ENCODE measurements at regions not wholly inside any gene's neighbourhood (a gene's known extent, or its start where the extent isn't known, plus 50 kb on each side); places are given as distances from the start of the nearest gene placed in this dataset.

GRCh38 chr11:79561496-79561895 is 120.7 kb upstream of the TENM4 start:
- H3K27ac ChIP-seq: no peak overlapping the region
- H3K4me1 ChIP-seq (replicated peaks in 1 of 2): no peaks in the 10 kb centered on the region
- intact Hi-C loops (cut with DNase I): no loop called here
- no peaks in the 10 kb centered on the region for H3K9me3 ChIP-seq (replicated peaks in 1 of 3)
- H3K36me3 ChIP-seq (replicated peaks in 1 of 2): no peaks in the 10 kb centered on the region
- no peaks in the 10 kb centered on the region for H3K27me3 ChIP-seq
- no peak for DNase-seq
- no peak overlapping the region for H3K4me3 ChIP-seq
- TF ChIP-seq POLR2A (IDR thresholded peaks at IDR 0.05) (no peak), CTCF (IDR thresholded peaks at IDR 0.05) (no peak)

GRCh38 chr11:79550809-79551208 is 110.0 kb upstream of the TENM4 start:
- intact Hi-C loops (cut with DNase I): no loop called here
- Histone ChIP-seq H3K27ac (no peak overlapping the region), H3K9me3 (replicated peaks in 1 of 3) (no peaks in the 10 kb centered on the region), H3K27me3 (no peaks in the 10 kb centered on the region), H3K4me1 (replicated peaks in 1 of 2) (no peaks in the 10 kb centered on the region), H3K36me3 (replicated peaks in 1 of 2) (no peaks in the 10 kb centered on the region), H3K4me3 (no peak overlapping the region)
- no peak for TF ChIP-seq POLR2A (IDR thresholded peaks at IDR 0.05)
- TF ChIP-seq CTCF (IDR thresholded peaks at IDR 0.05): no peak
- DNase-seq: no peak

- TF ChIP-seq POLR2A (IDR thresholded peaks at IDR 0.05): no peak
- no peak for TF ChIP-seq CTCF (IDR thresholded peaks at IDR 0.05)
- intact Hi-C loops (cut with DNase I): no loop called here
These were observed 106.4 kb upstream of the TENM4 start for GRCh38 chr11:79547256-79547655.

GRCh38 chr11:79546351-79546750 is 105.5 kb upstream of the TENM4 start:
- DNase-seq: no peak
- TF ChIP-seq CTCF (IDR thresholded peaks at IDR 0.05) (no peak), POLR2A (IDR thresholded peaks at IDR 0.05) (no peak)
- 63 to 79% (median 66%) methylated on average over 8 of the region's 8 CpGs for WGBS, 4 donors

More at GRCh38 chr11:79547256-79547655, 106.4 kb upstream of the TENM4 start:
- H3K9me3 ChIP-seq (replicated peaks in 1 of 3): no peaks in the 10 kb centered on the region
- H3K36me3 ChIP-seq (replicated peaks in 1 of 2): no peaks in the 10 kb centered on the region
- H3K4me1 ChIP-seq (replicated peaks in 1 of 2): no peaks in the 10 kb centered on the region
- H3K27ac ChIP-seq: no peak overlapping the region
- no peak overlapping the region for H3K4me3 ChIP-seq
- H3K27me3 ChIP-seq: no peaks in the 10 kb centered on the region
- no peak for DNase-seq

More at GRCh38 chr11:79546351-79546750, 105.5 kb upstream of the TENM4 start:
- Histone ChIP-seq H3K27me3 (no peaks in the 10 kb centered on the region), H3K36me3 (replicated peaks in 1 of 2) (no peaks in the 10 kb centered on the region), H3K4me1 (replicated peaks in 1 of 2) (no peaks in the 10 kb centered on the region), H3K4me3 (no peak overlapping the region), H3K9me3 (replicated peaks in 1 of 3) (no peaks in the 10 kb centered on the region), H3K27ac (no peak overlapping the region)
- intact Hi-C loops (cut with DNase I): no loop called here

All from adrenal gland (tissue), 9 donors.